ENCODE measurements at regions not wholly inside any gene's neighbourhood (a gene's known extent, or its start where the extent isn't known, plus 50 kb on each side); places are given as distances from the start of the nearest gene placed in this dataset.
"Not testable (repeated sequence)": the region's sequence is repeated elsewhere in the genome, so short reads cannot be mapped to it uniquely, and the experiment has no call there.

- DNase-seq = no peak
- no CpG with 5 or more reads among the region's 4 CpGs for WGBS (ENCODE audit: extremely low coverage, insufficient coverage, low lambda C conversion rate)
- Histone ChIP-seq H3K9ac (ENCODE audit: low read length) (no peak overlapping the region), H3K79me2 (ENCODE audit: control insufficient read depth, insufficient read depth, low read length) (no peaks in the 10 kb centered on the region), H3K23ac (ENCODE audit: low read length) (no peak overlapping the region), H3K4ac (ENCODE audit: low read depth, low read length) (no peak overlapping the region), H3K36me3 (ENCODE audit: control insufficient read depth, insufficient read depth, low read length) (no peaks in the 10 kb centered on the region), H2AK5ac (ENCODE audit: low read length) (no peak overlapping the region), H3K4me3 (ENCODE audit: low read length) (no peak overlapping the region), H3K27me3 (ENCODE audit: insufficient read depth, low read length, poor library complexity) (no peaks in the 10 kb centered on the region), H4K5ac (ENCODE audit: low read length) (no peak overlapping the region), H2BK15ac (replicated peaks; ENCODE audit: low read depth) (no peak overlapping the region), H3K4me2 (ENCODE audit: low read length) (no peak overlapping the region), H3K56ac (ENCODE audit: low read length) (no peak overlapping the region), H4K8ac (ENCODE audit: low read depth, low read length) (no peak overlapping the region), H3K18ac (ENCODE audit: low read length) (no peak overlapping the region), H2BK120ac (ENCODE audit: low read depth, low read length) (no peak overlapping the region), H2BK5ac (ENCODE audit: low read length) (no peak overlapping the region), H3K4me1 (ENCODE audit: control insufficient read depth, low read depth, low read length) (no peaks in the 10 kb centered on the region), H3K79me1 (ENCODE audit: low read length) (no peaks in the 10 kb centered on the region), H3K27ac (ENCODE audit: low read depth, low read length) (no peak overlapping the region)
These were observed 712.1 kb downstream of the MECOM start for GRCh38 chr3:168951368-168951767.

- WGBS (ENCODE audit: extremely low coverage, insufficient coverage, low lambda C conversion rate) = no CpG with 5 or more reads among the region's 1 CpG
- H3K56ac ChIP-seq (ENCODE audit: low read length) = no peak overlapping the region
These were observed 712.9 kb downstream of the MECOM start for GRCh38 chr3:168950622-168951021.

GRCh38 chr3:168939651-168940238, 723.8 kb downstream of the MECOM start:
- no CpG with 5 or more reads among the region's 1 CpG for WGBS (ENCODE audit: extremely low coverage, insufficient coverage, low lambda C conversion rate)

More at GRCh38 chr3:168950622-168951021, 712.9 kb downstream of the MECOM start:
- no peak overlapping the region for H4K5ac ChIP-seq (ENCODE audit: low read length)
- H2BK120ac ChIP-seq (ENCODE audit: low read depth, low read length) = no peak overlapping the region
- no peak overlapping the region for H2BK15ac ChIP-seq (replicated peaks; ENCODE audit: low read depth)
- H3K27ac ChIP-seq (ENCODE audit: low read depth, low read length) = no peak overlapping the region
- no peaks in the 10 kb centered on the region for H3K79me2 ChIP-seq (ENCODE audit: control insufficient read depth, insufficient read depth, low read length)
- no peak overlapping the region for H2AK5ac ChIP-seq (ENCODE audit: low read length)
- no peaks in the 10 kb centered on the region for H3K4me1 ChIP-seq (ENCODE audit: control insufficient read depth, low read depth, low read length)
- H3K79me1 ChIP-seq (ENCODE audit: low read length) = no peaks in the 10 kb centered on the region
- H4K8ac ChIP-seq (ENCODE audit: low read depth, low read length) = no peak overlapping the region
- H3K4me2 ChIP-seq (ENCODE audit: low read length) = no peak overlapping the region
- no peak overlapping the region for H3K4ac ChIP-seq (ENCODE audit: low read depth, low read length)
- no peak overlapping the region for H3K4me3 ChIP-seq (ENCODE audit: low read length)
- no peak for DNase-seq
- no peak overlapping the region for H3K23ac ChIP-seq (ENCODE audit: low read length)
- H2BK5ac ChIP-seq (ENCODE audit: low read length) = no peak overlapping the region
- no peak overlapping the region for H3K9ac ChIP-seq (ENCODE audit: low read length)
- H3K27me3 ChIP-seq (ENCODE audit: insufficient read depth, low read length, poor library complexity) = no peaks in the 10 kb centered on the region
- H3K36me3 ChIP-seq (ENCODE audit: control insufficient read depth, insufficient read depth, low read length) = no peaks in the 10 kb centered on the region
- H3K18ac ChIP-seq (ENCODE audit: low read length) = no peak overlapping the region

GRCh38 chr3:168933614-168934013, 729.9 kb downstream of the MECOM start:
- H3K18ac ChIP-seq (ENCODE audit: low read length) = no peak overlapping the region
- H4K5ac ChIP-seq (ENCODE audit: low read length) = no peak overlapping the region
- no peaks in the 10 kb centered on the region for H3K27me3 ChIP-seq (ENCODE audit: insufficient read depth, low read length, poor library complexity)
- no CpG with 5 or more reads among the region's 5 CpGs for WGBS (ENCODE audit: extremely low coverage, insufficient coverage, low lambda C conversion rate)
- no peaks in the 10 kb centered on the region for H3K36me3 ChIP-seq (ENCODE audit: control insufficient read depth, insufficient read depth, low read length)
- no peak overlapping the region for H3K27ac ChIP-seq (ENCODE audit: low read depth, low read length)
- H3K56ac ChIP-seq (ENCODE audit: low read length) = no peak overlapping the region
- H3K9ac ChIP-seq (ENCODE audit: low read length) = no peak overlapping the region
- no peak overlapping the region for H2BK120ac ChIP-seq (ENCODE audit: low read depth, low read length)
- no peaks in the 10 kb centered on the region for H3K79me1 ChIP-seq (ENCODE audit: low read length)
- H3K4me1 ChIP-seq (ENCODE audit: control insufficient read depth, low read depth, low read length) = no peaks in the 10 kb centered on the region
- H3K23ac ChIP-seq (ENCODE audit: low read length) = no peak overlapping the region
- no peak overlapping the region for H3K4me2 ChIP-seq (ENCODE audit: low read length)
- no peaks in the 10 kb centered on the region for H3K79me2 ChIP-seq (ENCODE audit: control insufficient read depth, insufficient read depth, low read length)
- H2BK15ac ChIP-seq (replicated peaks; ENCODE audit: low read depth) = no peak overlapping the region
- H4K8ac ChIP-seq (ENCODE audit: low read depth, low read length) = no peak overlapping the region
- H3K4ac ChIP-seq (ENCODE audit: low read depth, low read length) = no peak overlapping the region
- no peak for DNase-seq
- H2BK5ac ChIP-seq (ENCODE audit: low read length) = no peak overlapping the region
- no peak overlapping the region for H2AK5ac ChIP-seq (ENCODE audit: low read length)
- H3K4me3 ChIP-seq (ENCODE audit: low read length) = no peak overlapping the region

More at GRCh38 chr3:168939651-168940238, 723.8 kb downstream of the MECOM start:
- Histone ChIP-seq H3K36me3 (ENCODE audit: control insufficient read depth, insufficient read depth, low read length) (no peaks in the 10 kb centered on the region), H3K4ac (ENCODE audit: low read depth, low read length) (no peak overlapping the region), H2AK5ac (ENCODE audit: low read length) (no peak overlapping the region), H3K18ac (ENCODE audit: low read length) (no peak overlapping the region), H3K4me1 (ENCODE audit: control insufficient read depth, low read depth, low read length) (no peaks in the 10 kb centered on the region), H3K4me2 (ENCODE audit: low read length) (no peak overlapping the region), H2BK15ac (replicated peaks; ENCODE audit: low read depth) (no peak overlapping the region), H3K9ac (ENCODE audit: low read length) (no peak overlapping the region), H3K56ac (ENCODE audit: low read length) (no peak overlapping the region), H3K27ac (ENCODE audit: low read depth, low read length) (no peak overlapping the region), H2BK120ac (ENCODE audit: low read depth, low read length) (no peak overlapping the region), H3K4me3 (ENCODE audit: low read length) (no peak overlapping the region), H3K79me2 (ENCODE audit: control insufficient read depth, insufficient read depth, low read length) (no peaks in the 10 kb centered on the region), H2BK5ac (ENCODE audit: low read length) (no peak overlapping the region), H4K8ac (ENCODE audit: low read depth, low read length) (no peak overlapping the region), H3K27me3 (ENCODE audit: insufficient read depth, low read length, poor library complexity) (no peaks in the 10 kb centered on the region), H3K79me1 (ENCODE audit: low read length) (no peaks in the 10 kb centered on the region), H3K23ac (ENCODE audit: low read length) (no peak overlapping the region), H4K5ac (ENCODE audit: low read length) (no peak overlapping the region)
- DNase-seq = no peak

GRCh38 chr3:168929997-168930396, 733.5 kb downstream of the MECOM start:
- not testable (repeated sequence) for H2BK120ac ChIP-seq (ENCODE audit: low read depth, low read length); H4K8ac ChIP-seq (ENCODE audit: low read depth, low read length); H3K79me1 ChIP-seq (ENCODE audit: low read length); H2AK5ac ChIP-seq (ENCODE audit: low read length); H3K79me2 ChIP-seq (ENCODE audit: control insufficient read depth, insufficient read depth, low read length); H3K4me3 ChIP-seq (ENCODE audit: low read length); H2BK15ac ChIP-seq (replicated peaks; ENCODE audit: low read depth); H2BK5ac ChIP-seq (ENCODE audit: low read length); H3K18ac ChIP-seq (ENCODE audit: low read length); H3K4me1 ChIP-seq (ENCODE audit: control insufficient read depth, low read depth, low read length); H3K4ac ChIP-seq (ENCODE audit: low read depth, low read length); H3K27ac ChIP-seq (ENCODE audit: low read depth, low read length); H3K23ac ChIP-seq (ENCODE audit: low read length); H3K4me2 ChIP-seq (ENCODE audit: low read length); H3K9ac ChIP-seq (ENCODE audit: low read length); H3K27me3 ChIP-seq (ENCODE audit: insufficient read depth, low read length, poor library complexity); H3K36me3 ChIP-seq (ENCODE audit: control insufficient read depth, insufficient read depth, low read length); H4K5ac ChIP-seq (ENCODE audit: low read length); H3K56ac ChIP-seq (ENCODE audit: low read length)
- no CpG with 5 or more reads among the region's 3 CpGs for WGBS (ENCODE audit: extremely low coverage, insufficient coverage, low lambda C conversion rate)
- peak; percentile 65 for DNase-seq

GRCh38 chr3:168926426-168926825, 737.1 kb downstream of the MECOM start:
- Histone ChIP-seq H3K4me1 (ENCODE audit: control insufficient read depth, low read depth, low read length) (no peaks in the 10 kb centered on the region), H2AK5ac (ENCODE audit: low read length) (no peak overlapping the region), H3K27ac (ENCODE audit: low read depth, low read length) (no peak overlapping the region), H3K79me2 (ENCODE audit: control insufficient read depth, insufficient read depth, low read length) (no peaks in the 10 kb centered on the region), H3K56ac (ENCODE audit: low read length) (no peak overlapping the region), H3K4me2 (ENCODE audit: low read length) (no peak overlapping the region), H3K27me3 (ENCODE audit: insufficient read depth, low read length, poor library complexity) (no peaks in the 10 kb centered on the region), H4K8ac (ENCODE audit: low read depth, low read length) (no peak overlapping the region), H3K23ac (ENCODE audit: low read length) (no peak overlapping the region), H3K4ac (ENCODE audit: low read depth, low read length) (no peak overlapping the region), H2BK120ac (ENCODE audit: low read depth, low read length) (no peak overlapping the region), H3K9ac (ENCODE audit: low read length) (no peak overlapping the region), H3K4me3 (ENCODE audit: low read length) (no peak overlapping the region), H3K79me1 (ENCODE audit: low read length) (no peaks in the 10 kb centered on the region), H3K18ac (ENCODE audit: low read length) (no peak overlapping the region), H2BK15ac (replicated peaks; ENCODE audit: low read depth) (no peak overlapping the region), H3K36me3 (ENCODE audit: control insufficient read depth, insufficient read depth, low read length) (no peaks in the 10 kb centered on the region), H4K5ac (ENCODE audit: low read length) (no peak overlapping the region), H2BK5ac (ENCODE audit: low read length) (no peak overlapping the region)
- DNase-seq = no peak
- no CpG with 5 or more reads among the region's 1 CpG for WGBS (ENCODE audit: extremely low coverage, insufficient coverage, low lambda C conversion rate)

All from mesendoderm (in vitro differentiated cells).